Smooth muscle cell (in vitro differentiated cells): ENCODE measurements at regions not wholly inside any gene's neighbourhood (a gene's known extent, or its start where the extent isn't known, plus 50 kb on each side); places are given as distances from the start of the nearest gene placed in this dataset.
"Not testable (repeated sequence)": the region's sequence is repeated elsewhere in the genome, so short reads cannot be mapped to it uniquely, and the experiment has no call there.

Source experiments
- DNase-seq: peaks from one replicate; lab custom pipeline; 2025; ENCODE audit not compliant: unreplicated experiment; lab: John Stamatoyannopoulos, UW
- H2AFZ ChIP-seq: fragments of 200-600 bp; sonication (generic); 2 replicates; pipeline ENCODE4 v1.6.0; 2016; ENCODE audit warnings: antibody characterized with exemption, low read depth, mild to moderate bottlenecking
- H3F3A ChIP-seq: fragments of 200-600 bp; sonication (generic); 2 replicates; pipeline ENCODE4 v1.6.0; 2017; ENCODE audit warnings: antibody characterized with exemption, low read depth
- H3K27ac ChIP-seq: fragments of 200-600 bp; sonication (generic); 2 replicates; pipeline ENCODE4 v1.5.1; 2016; ENCODE audit warnings: low read depth, mild to moderate bottlenecking
- H3K27me3 ChIP-seq: fragments of 200-600 bp; sonication (generic); 2 replicates; pipeline ENCODE4 v1.6.1; 2016; ENCODE audit warnings: low read depth, mild to moderate bottlenecking
- H3K36me3 ChIP-seq: fragments of 200-600 bp; sonication (generic); 2 replicates; pipeline ENCODE4 v1.5.1; 2016; ENCODE audit warnings: low read depth
- H3K4me1 ChIP-seq: fragments of 200-600 bp; sonication (generic); 2 replicates; pipeline ENCODE4 v1.5.1; 2016; ENCODE audit warnings: low read depth
- H3K4me2 ChIP-seq: fragments of 200-600 bp; sonication (generic); 2 replicates; pipeline ENCODE4 v1.6.0; 2016; ENCODE audit warnings: mild to moderate bottlenecking
- H3K4me3 ChIP-seq: fragments of 200-600 bp; sonication (generic); 2 replicates; pipeline ENCODE4 v1.5.1; 2016; ENCODE audit warnings: mild to moderate bottlenecking
- H3K79me2 ChIP-seq: fragments of 200-600 bp; sonication (generic); 2 replicates; pipeline ENCODE4 v1.6.0; 2016; ENCODE audit warnings: low read depth, mild to moderate bottlenecking
- H3K9ac ChIP-seq: fragments of 200-600 bp; sonication (generic); 2 replicates; pipeline ENCODE4 v1.6.0; 2016; ENCODE audit warnings: low read depth
- H3K9me3 ChIP-seq: fragments of 200-600 bp; sonication (generic); replicated peaks from 2 replicates; pipeline ENCODE4 v1.5.1; 2016; ENCODE audit warnings: low read depth
- H4K20me1 ChIP-seq: fragments of 200-600 bp; sonication (generic); 2 replicates; pipeline ENCODE4 v1.6.0; 2016; ENCODE audit warnings: low read depth
- WGBS: methylation state at CpG from one replicate; pipeline ENCODE4 v1.1.7; 2016; ENCODE audit warnings: low lambda C conversion rate; 5-methylcytosine and 5-hydroxymethylcytosine counted together
- TF ChIP-seq, protein P1 (sequence below): fragments of 200-600 bp; sonication (generic); IDR thresholded peaks from 2 replicates; pipeline ENCODE4 v1.5.1; 2017; ENCODE audit warnings: borderline replicate concordance, mild to moderate bottlenecking, antibody characterized with exemption; ENCODE audit not compliant: insufficient read depth, poor library complexity, severe bottlenecking

DNA sequence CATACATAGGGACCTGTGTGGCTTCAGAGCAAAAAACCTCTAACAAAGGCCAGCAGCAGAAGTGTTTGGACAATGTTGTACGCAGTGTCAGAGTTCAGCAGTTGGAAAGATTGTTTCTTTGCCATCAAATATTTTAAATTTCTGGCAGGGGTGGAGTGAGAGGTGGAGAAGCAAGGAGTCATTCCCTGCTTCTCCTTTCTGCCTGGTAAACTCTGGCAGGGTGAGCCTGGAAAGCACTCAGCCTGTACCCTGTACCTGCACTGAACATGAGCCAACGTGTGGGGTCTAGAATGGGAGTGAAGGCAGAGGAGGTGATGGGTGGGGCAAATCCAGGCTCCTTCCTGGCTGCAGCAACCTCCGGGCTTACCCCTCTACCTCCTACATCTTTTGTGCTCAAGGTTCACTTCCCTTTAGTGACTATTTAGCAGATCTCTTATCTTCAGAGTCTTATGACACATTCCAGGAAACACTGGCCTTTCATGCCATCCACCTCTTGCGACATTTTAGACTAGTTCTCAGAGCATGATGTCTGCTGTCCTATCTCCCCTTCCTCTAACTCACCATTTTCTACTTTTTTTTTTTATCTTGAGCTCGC lies 445.0 kb upstream of the PIK3R1 start:
- Histone ChIP-seq H3K4me3 (no peak overlapping the region), H3F3A (peaks cover 3% of the 10 kb centered on the region), H3K4me2 (no peak overlapping the region), H3K36me3 (no peaks in the 10 kb centered on the region), H3K9ac (no peak overlapping the region), H2AFZ (no peak overlapping the region), H3K27ac (no peak overlapping the region), H3K79me2 (no peaks in the 10 kb centered on the region), H3K4me1 (peaks cover 21% of the 10 kb centered on the region), H3K9me3 (no peaks in the 10 kb centered on the region), H4K20me1 (no peaks in the 10 kb centered on the region), H3K27me3 (no peaks in the 10 kb centered on the region)
- WGBS, result 74% methylated on average over 5 of the region's 5 CpGs
- no peak for DNase-seq
- TF ChIP-seq, protein P1, sequence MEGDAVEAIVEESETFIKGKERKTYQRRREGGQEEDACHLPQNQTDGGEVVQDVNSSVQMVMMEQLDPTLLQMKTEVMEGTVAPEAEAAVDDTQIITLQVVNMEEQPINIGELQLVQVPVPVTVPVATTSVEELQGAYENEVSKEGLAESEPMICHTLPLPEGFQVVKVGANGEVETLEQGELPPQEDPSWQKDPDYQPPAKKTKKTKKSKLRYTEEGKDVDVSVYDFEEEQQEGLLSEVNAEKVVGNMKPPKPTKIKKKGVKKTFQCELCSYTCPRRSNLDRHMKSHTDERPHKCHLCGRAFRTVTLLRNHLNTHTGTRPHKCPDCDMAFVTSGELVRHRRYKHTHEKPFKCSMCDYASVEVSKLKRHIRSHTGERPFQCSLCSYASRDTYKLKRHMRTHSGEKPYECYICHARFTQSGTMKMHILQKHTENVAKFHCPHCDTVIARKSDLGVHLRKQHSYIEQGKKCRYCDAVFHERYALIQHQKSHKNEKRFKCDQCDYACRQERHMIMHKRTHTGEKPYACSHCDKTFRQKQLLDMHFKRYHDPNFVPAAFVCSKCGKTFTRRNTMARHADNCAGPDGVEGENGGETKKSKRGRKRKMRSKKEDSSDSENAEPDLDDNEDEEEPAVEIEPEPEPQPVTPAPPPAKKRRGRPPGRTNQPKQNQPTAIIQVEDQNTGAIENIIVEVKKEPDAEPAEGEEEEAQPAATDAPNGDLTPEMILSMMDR, result no peak

DNA sequence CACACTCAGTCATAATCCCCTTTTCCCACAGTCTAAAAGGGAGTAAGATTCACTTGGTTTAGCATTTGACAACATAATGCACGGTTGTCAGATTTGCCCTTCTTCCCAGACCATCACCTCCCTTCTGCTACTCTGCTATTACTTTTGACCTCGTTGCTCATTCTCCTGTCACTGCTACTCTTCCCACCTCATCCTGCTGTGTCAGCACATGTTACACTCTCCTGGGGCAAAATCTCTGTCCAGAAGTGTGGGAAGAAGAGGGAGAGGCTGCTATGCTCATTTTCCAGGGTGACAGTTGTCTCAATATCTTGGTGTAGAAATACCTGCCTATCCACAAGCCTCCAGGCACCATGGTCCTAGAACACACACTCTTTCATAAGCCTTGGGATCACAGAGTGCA lies 449.9 kb upstream of the PIK3R1 start:
- Histone ChIP-seq H3K9me3 (no peaks in the 10 kb centered on the region), H4K20me1 (no peaks in the 10 kb centered on the region), H3K79me2 (no peaks in the 10 kb centered on the region), H3K36me3 (no peaks in the 10 kb centered on the region), H2AFZ (no peak overlapping the region), H3K27ac (no peak overlapping the region), H3K4me1 (no peaks in the 10 kb centered on the region), H3K27me3 (no peaks in the 10 kb centered on the region), H3K4me2 (no peak overlapping the region), H3F3A (peaks cover 3% of the 10 kb centered on the region), H3K9ac (no peak overlapping the region), H3K4me3 (no peak overlapping the region)
- WGBS, result 73% methylated on average over 2 of the region's 2 CpGs
- TF ChIP-seq, protein P1, result no peak
- DNase-seq, result no peak

DNA sequence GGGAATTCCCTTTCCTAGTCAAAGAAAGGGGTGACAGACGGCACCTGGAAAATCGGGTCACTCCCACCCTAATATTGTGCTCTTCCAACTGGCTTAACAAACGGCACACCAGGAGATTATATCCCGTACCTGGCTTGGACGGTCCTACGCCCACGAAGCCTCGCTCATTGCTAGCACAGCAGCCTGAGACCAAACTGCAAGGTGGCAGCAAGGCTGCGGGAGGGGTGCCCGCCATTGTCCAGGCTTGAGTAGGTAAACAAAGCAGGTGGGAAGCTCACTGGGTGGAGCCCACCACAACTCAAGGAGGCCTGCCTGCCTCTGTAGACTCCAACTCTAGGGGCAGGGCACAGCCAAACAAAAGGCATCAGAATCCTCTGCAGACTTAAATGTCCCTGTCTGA lies 457.8 kb upstream of the PIK3R1 start:
- H3K4me1 ChIP-seq, H3K9me3 ChIP-seq, H3K36me3 ChIP-seq, H3K9ac ChIP-seq, H3K27me3 ChIP-seq, H3F3A ChIP-seq, H3K4me2 ChIP-seq, H3K4me3 ChIP-seq, H3K27ac ChIP-seq, H3K79me2 ChIP-seq, DNase-seq, H2AFZ ChIP-seq, H4K20me1 ChIP-seq: not testable (repeated sequence)
- WGBS, result 97% methylated on average over 10 of the region's 10 CpGs

DNA sequence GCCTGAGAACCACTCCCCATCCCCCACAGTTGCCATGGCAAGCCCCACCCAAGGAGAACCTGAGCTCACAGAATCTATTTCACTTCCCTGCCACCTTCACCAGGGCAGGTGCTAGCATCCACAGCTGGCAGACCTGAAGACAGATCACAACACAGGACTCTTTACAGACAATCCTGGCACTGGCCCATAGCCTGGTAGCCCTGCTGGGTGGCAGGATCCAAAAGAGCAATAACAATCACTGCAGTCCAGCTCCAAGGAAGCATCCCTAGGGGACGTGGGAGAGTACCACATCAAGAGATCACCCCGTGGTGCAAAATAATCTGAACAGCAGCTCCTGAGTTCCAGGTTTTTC lies 463.2 kb upstream of the PIK3R1 start:
- H3K27ac ChIP-seq, result no peak overlapping the region
- no peak for DNase-seq
- 86% methylated on average over 2 of the region's 2 CpGs for WGBS

More for the DNA sequence above, 463.2 kb upstream of the PIK3R1 start:
- H3K4me1 ChIP-seq, result peaks cover 4% of the 10 kb centered on the region
- H3K27me3 ChIP-seq, result no peaks in the 10 kb centered on the region
- TF ChIP-seq, protein P1, result no peak
- no peaks in the 10 kb centered on the region for H3K36me3 ChIP-seq
- no peaks in the 10 kb centered on the region for H4K20me1 ChIP-seq
- H2AFZ ChIP-seq, result no peak overlapping the region
- no peaks in the 10 kb centered on the region for H3F3A ChIP-seq
- no peak overlapping the region for H3K9ac ChIP-seq
- no peaks in the 10 kb centered on the region for H3K79me2 ChIP-seq
- no peak overlapping the region for H3K4me2 ChIP-seq
- H3K9me3 ChIP-seq, result no peaks in the 10 kb centered on the region
- no peak overlapping the region for H3K4me3 ChIP-seq
